ENCODE measurements at regions not wholly inside any gene's neighbourhood (a gene's known extent, or its start where the extent isn't known, plus 50 kb on each side); places are given as distances from the start of the nearest gene placed in this dataset.

DNA sequence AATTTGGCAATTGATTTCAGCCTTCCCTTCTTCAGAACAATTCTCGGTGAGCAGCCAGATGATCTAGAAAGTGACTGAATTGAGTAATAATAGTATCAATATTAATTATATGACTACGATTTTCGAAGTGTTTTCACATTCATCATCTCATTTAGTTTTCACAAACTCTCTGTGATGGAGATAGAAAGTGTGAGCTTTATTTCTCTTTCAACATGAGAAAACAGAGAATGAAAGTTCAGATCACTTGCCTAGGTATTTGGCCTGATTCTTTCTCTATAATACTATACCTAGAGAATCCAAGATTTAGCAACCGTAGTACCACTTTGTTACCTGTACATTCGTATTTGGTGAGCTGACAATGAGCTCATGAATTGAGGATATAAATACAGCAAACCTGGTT is 739.2 kb upstream of the NR2F2 start:
- H3K4me3 ChIP-seq (ENCODE audit: low read depth, low read length) = no peak overlapping the region
- TF ChIP-seq, protein P1, sequence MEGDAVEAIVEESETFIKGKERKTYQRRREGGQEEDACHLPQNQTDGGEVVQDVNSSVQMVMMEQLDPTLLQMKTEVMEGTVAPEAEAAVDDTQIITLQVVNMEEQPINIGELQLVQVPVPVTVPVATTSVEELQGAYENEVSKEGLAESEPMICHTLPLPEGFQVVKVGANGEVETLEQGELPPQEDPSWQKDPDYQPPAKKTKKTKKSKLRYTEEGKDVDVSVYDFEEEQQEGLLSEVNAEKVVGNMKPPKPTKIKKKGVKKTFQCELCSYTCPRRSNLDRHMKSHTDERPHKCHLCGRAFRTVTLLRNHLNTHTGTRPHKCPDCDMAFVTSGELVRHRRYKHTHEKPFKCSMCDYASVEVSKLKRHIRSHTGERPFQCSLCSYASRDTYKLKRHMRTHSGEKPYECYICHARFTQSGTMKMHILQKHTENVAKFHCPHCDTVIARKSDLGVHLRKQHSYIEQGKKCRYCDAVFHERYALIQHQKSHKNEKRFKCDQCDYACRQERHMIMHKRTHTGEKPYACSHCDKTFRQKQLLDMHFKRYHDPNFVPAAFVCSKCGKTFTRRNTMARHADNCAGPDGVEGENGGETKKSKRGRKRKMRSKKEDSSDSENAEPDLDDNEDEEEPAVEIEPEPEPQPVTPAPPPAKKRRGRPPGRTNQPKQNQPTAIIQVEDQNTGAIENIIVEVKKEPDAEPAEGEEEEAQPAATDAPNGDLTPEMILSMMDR (IDR thresholded peaks at IDR 0.05; ENCODE audit: borderline replicate concordance, insufficient read depth, low read depth, low read length) = no peak

DNA sequence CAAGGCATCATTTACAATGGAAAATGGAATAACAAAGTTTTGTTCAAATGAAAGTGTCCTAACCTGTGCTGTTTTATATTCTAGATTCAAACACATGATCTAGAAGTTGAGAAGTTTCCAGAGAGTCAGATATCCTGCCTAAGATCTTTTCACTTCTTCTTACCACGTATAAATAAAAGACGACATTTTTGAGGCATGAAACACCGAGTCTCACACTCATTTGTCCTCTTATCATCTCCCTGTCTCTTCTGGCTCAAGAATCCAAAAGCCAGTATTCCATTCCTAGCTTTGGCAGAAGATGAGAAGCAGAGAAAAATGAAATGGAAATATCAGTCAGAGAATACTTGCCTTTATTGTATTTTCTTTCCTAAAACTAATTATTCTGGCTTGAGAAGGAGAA is 738.6 kb upstream of the NR2F2 start:
- TF ChIP-seq, protein P1 (IDR thresholded peaks at IDR 0.05; ENCODE audit: borderline replicate concordance, insufficient read depth, low read depth, low read length) = no peak

DNA sequence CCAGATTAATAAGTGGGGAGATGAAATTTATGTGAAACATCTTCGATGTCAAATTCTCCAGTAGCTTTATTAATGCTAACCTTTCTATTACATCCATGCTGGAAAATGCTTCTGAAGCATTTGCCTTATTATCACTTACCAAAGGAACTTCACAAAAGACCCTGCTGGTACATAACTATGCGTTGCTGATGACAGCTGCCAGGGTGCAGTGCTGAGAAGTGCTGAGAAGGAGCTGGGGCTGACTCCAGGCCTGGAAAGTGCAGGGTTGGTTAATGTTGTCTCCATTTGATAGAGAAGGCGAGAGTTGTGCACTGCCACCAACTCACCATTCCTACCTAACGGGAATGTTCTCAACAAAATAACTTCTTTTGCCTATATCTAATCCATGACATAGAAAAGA is 736.0 kb upstream of the NR2F2 start:
- H3K4me3 ChIP-seq (ENCODE audit: low read depth, low read length) = no peak overlapping the region
- TF ChIP-seq, protein P1 (IDR thresholded peaks at IDR 0.05; ENCODE audit: borderline replicate concordance, insufficient read depth, low read depth, low read length) = no peak

More for the DNA sequence above, 738.6 kb upstream of the NR2F2 start:
- no peak overlapping the region for H3K4me3 ChIP-seq (ENCODE audit: low read depth, low read length)

DNA sequence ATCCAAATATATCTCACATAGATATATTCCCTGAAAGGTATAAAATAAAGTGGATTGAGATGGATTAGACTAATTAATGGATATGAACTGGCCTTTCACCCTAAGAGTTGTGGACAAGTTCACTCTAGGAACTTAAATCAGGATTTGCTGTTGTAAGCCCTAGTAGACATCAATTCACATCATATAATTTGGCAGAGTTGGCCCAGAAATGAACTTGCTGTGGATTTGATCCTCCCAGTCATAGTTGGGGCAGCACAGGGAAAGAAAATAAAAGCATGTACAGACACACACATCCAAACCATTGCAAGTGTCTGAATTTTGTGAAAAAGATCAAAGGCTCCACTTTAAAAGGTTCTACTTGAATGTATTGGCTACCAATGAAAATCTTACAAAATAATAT is 734.7 kb upstream of the NR2F2 start:
- no peak overlapping the region for H3K4me3 ChIP-seq (ENCODE audit: low read depth, low read length)
- TF ChIP-seq, protein P1 (IDR thresholded peaks at IDR 0.05; ENCODE audit: borderline replicate concordance, insufficient read depth, low read depth, low read length) = no peak

DNA sequence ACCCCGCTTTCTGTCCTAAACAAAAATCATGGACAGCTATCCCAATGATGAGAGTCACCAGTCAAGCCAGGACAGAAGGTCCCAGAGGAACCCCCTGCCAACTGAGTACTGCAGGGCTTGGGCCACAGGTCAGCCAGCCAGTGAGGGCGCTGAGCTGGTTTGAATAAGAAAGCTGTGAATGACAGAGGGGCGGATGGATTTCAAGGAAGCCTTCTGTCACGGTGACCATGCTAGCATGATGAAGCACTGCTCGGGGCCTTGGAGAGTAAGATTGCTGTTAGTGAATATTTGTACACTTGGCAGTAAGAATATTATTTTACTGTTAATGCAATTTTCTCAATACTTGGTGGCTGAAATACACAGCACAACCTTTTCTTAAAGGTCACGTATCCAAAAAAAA is 734.0 kb upstream of the NR2F2 start:
- TF ChIP-seq, protein P1 (IDR thresholded peaks at IDR 0.05; ENCODE audit: borderline replicate concordance, insufficient read depth, low read depth, low read length) = no peak
- no peak overlapping the region for H3K4me3 ChIP-seq (ENCODE audit: low read depth, low read length)

DNA sequence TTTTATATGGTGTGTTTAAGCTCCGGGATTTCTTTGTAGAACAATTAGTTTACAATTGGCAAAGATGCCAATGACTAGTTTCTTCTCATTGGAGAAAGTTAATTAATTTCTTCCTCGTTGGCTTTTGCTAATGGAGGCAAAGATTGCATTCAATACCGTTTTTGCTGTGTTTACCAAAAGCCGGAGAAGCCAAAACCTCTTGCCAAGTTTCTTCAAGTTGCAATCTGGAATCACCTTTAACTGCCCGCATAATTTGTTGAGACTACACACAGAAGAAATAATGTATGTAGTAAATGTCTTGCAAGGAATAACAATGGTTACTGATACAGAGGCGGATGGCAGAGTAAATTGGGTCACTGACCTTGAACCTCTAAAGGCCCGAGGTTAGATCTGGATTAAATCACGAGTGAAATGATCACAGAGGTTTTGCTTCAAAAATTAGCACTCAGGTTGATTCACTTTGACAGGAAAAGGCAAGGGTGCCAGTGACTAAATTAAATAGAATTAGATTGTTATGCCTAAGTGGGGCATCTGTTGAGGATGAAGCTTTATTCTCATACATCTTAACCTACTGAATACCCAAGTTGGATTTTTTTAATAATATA is 732.1 kb upstream of the NR2F2 start:
- TF ChIP-seq, protein P1 (IDR thresholded peaks at IDR 0.05; ENCODE audit: borderline replicate concordance, insufficient read depth, low read depth, low read length) = no peak
- no peak overlapping the region for H3K4me3 ChIP-seq (ENCODE audit: low read depth, low read length)

DNA sequence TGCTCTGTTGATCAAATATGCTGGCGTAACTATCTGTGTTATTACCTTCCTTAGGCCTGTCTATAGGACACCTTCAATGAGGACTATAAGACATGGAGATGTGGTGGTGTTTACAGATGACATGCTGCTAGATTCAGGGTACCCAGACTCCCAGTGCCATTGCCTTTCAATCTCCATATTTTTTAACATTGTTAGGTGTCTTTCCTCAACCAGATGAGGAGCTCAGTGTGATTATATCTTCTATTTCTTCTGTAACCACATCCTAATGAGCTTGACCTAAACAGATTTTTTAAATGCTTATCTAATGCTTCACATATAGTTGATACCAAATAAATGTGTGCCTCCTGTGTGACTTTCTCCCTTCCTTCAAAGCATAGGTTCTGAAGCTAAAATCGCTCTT is 730.1 kb upstream of the NR2F2 start:
- no peak overlapping the region for H3K4me3 ChIP-seq (ENCODE audit: low read depth, low read length)
- TF ChIP-seq, protein P1 (IDR thresholded peaks at IDR 0.05; ENCODE audit: borderline replicate concordance, insufficient read depth, low read depth, low read length) = no peak
